ENCODE measurements at regions not wholly inside any gene's neighbourhood (a gene's known extent, or its start where the extent isn't known, plus 50 kb on each side); places are given as distances from the start of the nearest gene placed in this dataset.
"Not testable (repeated sequence)": the region's sequence is repeated elsewhere in the genome, so short reads cannot be mapped to it uniquely, and the experiment has no call there.

DNA sequence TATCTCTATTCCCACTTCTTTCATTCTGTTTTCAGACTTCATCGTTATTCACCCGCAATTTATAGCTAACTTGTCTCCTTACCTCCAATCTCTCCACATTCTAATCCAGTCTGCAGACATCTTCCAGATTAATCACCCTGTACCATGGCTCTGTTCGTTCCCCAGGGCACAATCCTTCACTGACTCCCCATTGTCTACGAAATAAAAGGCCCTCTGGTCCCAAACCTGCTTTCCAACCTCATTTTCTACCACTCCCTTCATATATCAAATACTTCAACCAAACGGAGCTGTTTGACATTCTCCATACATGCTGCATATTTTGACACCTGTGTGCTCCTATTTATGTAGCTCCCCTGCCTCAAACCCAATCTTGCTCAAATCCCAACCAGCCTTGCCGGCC lies 1720.6 kb upstream of the WWC1 start:
- Histone ChIP-seq H3K27ac (no peak overlapping the region), H3K27me3 (no peaks in the 10 kb centered on the region), H3K4me1 (no peaks in the 10 kb centered on the region), H3K9me3 (replicated peaks) (no peaks in the 10 kb centered on the region), H3K36me3 (no peaks in the 10 kb centered on the region), H3K4me3 (no peak overlapping the region)
- no peak for DNase-seq

DNA sequence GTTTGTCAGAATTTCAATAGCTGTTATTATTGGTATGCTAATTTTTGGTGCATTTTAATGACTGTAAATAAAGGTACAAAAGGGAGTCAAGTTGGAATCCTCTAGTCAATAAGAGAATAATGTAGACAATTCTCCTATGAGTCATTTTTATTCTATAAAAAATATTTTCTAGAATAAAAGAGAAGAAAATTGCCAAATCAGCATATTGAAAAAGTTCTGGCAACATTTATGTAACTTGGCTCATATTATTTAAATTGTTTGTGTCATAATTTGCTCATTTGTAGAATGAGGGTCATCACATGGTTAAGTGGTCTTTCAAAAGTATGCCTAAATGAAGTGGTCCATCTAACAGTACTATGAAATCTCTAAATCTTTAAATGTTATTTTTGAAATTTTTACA lies 1719.8 kb upstream of the WWC1 start:
- Histone ChIP-seq H3K4me3 (no peak overlapping the region), H3K4me1 (no peaks in the 10 kb centered on the region), H3K9me3 (replicated peaks) (no peaks in the 10 kb centered on the region), H3K27ac (no peak overlapping the region), H3K36me3 (no peaks in the 10 kb centered on the region), H3K27me3 (no peaks in the 10 kb centered on the region)
- DNase-seq: no peak

DNA sequence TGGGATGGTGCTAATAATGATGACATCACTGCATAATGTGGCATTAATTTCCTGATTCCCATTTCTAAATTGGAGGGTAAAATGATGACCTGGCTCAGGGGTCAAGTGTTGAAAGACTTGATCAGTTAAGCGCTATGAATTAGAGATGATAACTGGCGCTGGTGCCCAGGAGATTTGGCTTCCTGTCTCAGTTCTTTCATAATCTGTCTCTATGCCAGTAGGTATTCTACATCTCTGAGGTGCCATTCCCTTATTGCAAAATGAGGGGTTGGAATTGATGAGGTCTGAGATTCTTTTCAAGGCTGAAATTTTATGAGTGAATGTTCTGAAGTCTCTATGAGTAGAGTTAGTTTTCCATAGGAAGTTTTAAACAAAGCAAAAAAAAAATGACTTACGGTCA lies 1715.1 kb upstream of the WWC1 start:
- no peaks in the 10 kb centered on the region for H3K36me3 ChIP-seq
- H3K27me3 ChIP-seq: 0 out of 2 replicates have a peak, but pooled peaks cover 3% of the 10 kb centered on the region
- no peak overlapping the region for H3K4me3 ChIP-seq
- no peaks in the 10 kb centered on the region for H3K4me1 ChIP-seq
- no peak for DNase-seq
- H3K9me3 ChIP-seq (replicated peaks): no peaks in the 10 kb centered on the region
- no peak overlapping the region for H3K27ac ChIP-seq

DNA sequence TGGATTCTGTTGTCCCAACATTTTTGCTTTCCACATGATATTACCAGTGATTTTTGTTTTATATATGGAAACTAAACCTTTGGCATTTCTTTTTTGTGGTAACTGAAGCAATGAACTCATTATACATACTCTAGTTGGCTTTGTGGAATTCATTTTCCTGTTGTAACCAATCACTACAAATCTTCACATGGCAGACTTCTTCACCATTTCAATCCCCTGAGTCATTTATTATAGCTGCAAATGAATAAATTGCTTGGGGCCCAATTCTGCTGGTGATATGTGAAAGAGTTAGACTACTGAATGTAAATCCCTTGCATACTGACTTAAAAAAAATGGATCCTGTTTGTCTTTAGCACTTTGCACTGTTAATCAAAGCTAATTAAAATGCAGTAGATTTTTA lies 1709.6 kb upstream of the WWC1 start:
- 0 out of 2 replicates have a peak, but pooled peaks cover 3% of the 10 kb centered on the region for H3K27me3 ChIP-seq
- no peak overlapping the region for H3K4me3 ChIP-seq
- DNase-seq: no peak
- H3K36me3 ChIP-seq: no peaks in the 10 kb centered on the region
- no peak overlapping the region for H3K27ac ChIP-seq
- H3K9me3 ChIP-seq (replicated peaks): no peaks in the 10 kb centered on the region
- H3K4me1 ChIP-seq: no peaks in the 10 kb centered on the region

DNA sequence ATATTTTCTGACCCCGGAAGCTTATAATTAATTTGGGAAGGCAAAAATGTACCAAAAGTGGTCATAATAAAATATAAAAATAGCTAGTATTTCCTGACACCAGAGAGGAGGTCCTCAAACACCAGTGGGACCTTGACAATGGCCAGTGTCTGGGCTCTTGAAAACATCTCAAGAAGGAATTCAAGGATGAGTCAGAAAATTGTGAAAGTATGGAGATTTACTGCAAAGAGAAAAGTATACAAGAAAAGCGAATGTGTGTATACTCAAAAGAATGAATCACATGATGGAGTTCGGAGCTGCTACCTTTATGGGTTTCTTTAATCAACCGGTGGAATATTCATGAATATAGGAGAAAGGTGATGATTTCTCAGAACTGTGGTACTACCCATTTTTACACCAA lies 1709.0 kb upstream of the WWC1 start:
- no peaks in the 10 kb centered on the region for H3K4me1 ChIP-seq
- H3K36me3 ChIP-seq: no peaks in the 10 kb centered on the region
- H3K27ac ChIP-seq: no peak overlapping the region
- H3K27me3 ChIP-seq: 0 out of 2 replicates have a peak, but pooled peaks cover 2% of the 10 kb centered on the region
- H3K4me3 ChIP-seq: no peak overlapping the region
- no peak for DNase-seq
- no peaks in the 10 kb centered on the region for H3K9me3 ChIP-seq (replicated peaks)

GRCh38 chr5:166594567-166594966 lies 1696.9 kb upstream of the WWC1 start:
- Histone ChIP-seq H3K4me1 (no peaks in the 10 kb centered on the region), H3K27me3 (no peaks in the 10 kb centered on the region), H3K36me3 (no peaks in the 10 kb centered on the region), H3K27ac (no peak overlapping the region), H3K9me3 (replicated peaks) (no peaks in the 10 kb centered on the region), H3K4me3 (no peak overlapping the region)
- no peak for DNase-seq

- Histone ChIP-seq H3K36me3 (no peaks in the 10 kb centered on the region), H3K27ac (no peak overlapping the region), H3K9me3 (replicated peaks) (no peaks in the 10 kb centered on the region), H3K4me3 (no peak overlapping the region), H3K27me3 (no peaks in the 10 kb centered on the region), H3K4me1 (no peaks in the 10 kb centered on the region)
- DNase-seq: no peak
These were observed 1696.0 kb upstream of the WWC1 start for GRCh38 chr5:166595274-166595951.

DNA sequence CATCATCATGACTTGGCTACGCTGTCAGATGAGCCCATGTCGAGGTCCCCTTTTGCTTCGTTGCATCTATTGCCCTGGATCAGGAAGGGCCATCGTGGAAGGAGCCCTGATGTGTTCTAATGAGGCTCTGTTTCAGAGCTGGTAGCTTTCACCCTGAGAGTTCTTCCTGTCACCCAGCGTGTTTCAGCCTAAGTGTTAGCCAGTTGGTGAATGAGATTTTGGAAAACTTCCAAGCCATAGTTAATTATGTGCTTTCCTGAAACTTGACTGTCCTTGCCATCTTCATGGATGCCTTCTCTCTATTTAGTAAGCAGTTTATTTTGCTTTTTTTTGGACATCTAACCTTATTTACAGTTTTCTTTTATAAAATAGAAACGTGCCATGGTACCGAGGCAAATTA lies 1695.4 kb upstream of the WWC1 start:
- no peak overlapping the region for H3K27ac ChIP-seq
- no peaks in the 10 kb centered on the region for H3K36me3 ChIP-seq
- H3K9me3 ChIP-seq (replicated peaks): no peaks in the 10 kb centered on the region
- peak in 1 of 2 experiments; percentile 2 for DNase-seq
- H3K27me3 ChIP-seq: no peaks in the 10 kb centered on the region
- no peak overlapping the region for H3K4me3 ChIP-seq
- H3K4me1 ChIP-seq: no peaks in the 10 kb centered on the region

- Histone ChIP-seq H3K36me3 (no peaks in the 10 kb centered on the region), H3K4me1 (no peaks in the 10 kb centered on the region), H3K9me3 (replicated peaks) (no peaks in the 10 kb centered on the region), H3K4me3 (no peak overlapping the region), H3K27me3 (no peaks in the 10 kb centered on the region), H3K27ac (no peak overlapping the region)
- DNase-seq: no peak
These were observed 1689.2 kb upstream of the WWC1 start for GRCh38 chr5:166602271-166602670.

- Histone ChIP-seq H3K27me3 (no peaks in the 10 kb centered on the region), H3K4me1 (no peaks in the 10 kb centered on the region), H3K9me3 (replicated peaks) (no peaks in the 10 kb centered on the region), H3K4me3 (no peak overlapping the region), H3K36me3 (no peaks in the 10 kb centered on the region), H3K27ac (no peak overlapping the region)
- DNase-seq: no peak
These were observed 1673.9 kb upstream of the WWC1 start for GRCh38 chr5:166617507-166617906.

GRCh38 chr5:166618526-166618925 lies 1672.9 kb upstream of the WWC1 start:
- no peak for DNase-seq
- Histone ChIP-seq H3K27me3 (no peaks in the 10 kb centered on the region), H3K27ac (no peak overlapping the region), H3K36me3 (no peaks in the 10 kb centered on the region), H3K4me3 (no peak overlapping the region), H3K9me3 (replicated peaks) (no peaks in the 10 kb centered on the region), H3K4me1 (no peaks in the 10 kb centered on the region)

GRCh38 chr5:166624573-166624972 lies 1666.9 kb upstream of the WWC1 start:
- Histone ChIP-seq H3K36me3 (no peaks in the 10 kb centered on the region), H3K9me3 (replicated peaks) (no peaks in the 10 kb centered on the region), H3K4me1 (no peaks in the 10 kb centered on the region), H3K4me3 (no peak overlapping the region), H3K27me3 (no peaks in the 10 kb centered on the region), H3K27ac (no peak overlapping the region)
- DNase-seq: no peak

GRCh38 chr5:166625210-166625865 lies 1666.1 kb upstream of the WWC1 start:
- H3K4me1 ChIP-seq: no peaks in the 10 kb centered on the region
- no peaks in the 10 kb centered on the region for H3K36me3 ChIP-seq
- H3K4me3 ChIP-seq: no peak overlapping the region
- H3K9me3 ChIP-seq (replicated peaks): no peaks in the 10 kb centered on the region
- DNase-seq: no peak
- H3K27ac ChIP-seq: no peak overlapping the region
- no peaks in the 10 kb centered on the region for H3K27me3 ChIP-seq

GRCh38 chr5:166637295-166637694 lies 1654.2 kb upstream of the WWC1 start:
- no peaks in the 10 kb centered on the region for H3K9me3 ChIP-seq (replicated peaks)
- no peaks in the 10 kb centered on the region for H3K36me3 ChIP-seq
- no peaks in the 10 kb centered on the region for H3K27me3 ChIP-seq
- no peak for DNase-seq
- H3K27ac ChIP-seq: no peak overlapping the region
- no peaks in the 10 kb centered on the region for H3K4me1 ChIP-seq
- no peak overlapping the region for H3K4me3 ChIP-seq

GRCh38 chr5:166639151-166639550 lies 1652.3 kb upstream of the WWC1 start:
- no peak overlapping the region for H3K4me3 ChIP-seq
- H3K27me3 ChIP-seq: no peaks in the 10 kb centered on the region
- H3K9me3 ChIP-seq (replicated peaks): no peaks in the 10 kb centered on the region
- no peaks in the 10 kb centered on the region for H3K4me1 ChIP-seq
- H3K36me3 ChIP-seq: no peaks in the 10 kb centered on the region
- no peak for DNase-seq
- H3K27ac ChIP-seq: no peak overlapping the region

GRCh38 chr5:166640136-166640535 lies 1651.3 kb upstream of the WWC1 start:
- DNase-seq: peak; percentile 10 to 21
- H3K27me3 ChIP-seq; H3K4me3 ChIP-seq; H3K9me3 ChIP-seq (replicated peaks); H3K27ac ChIP-seq; H3K36me3 ChIP-seq; H3K4me1 ChIP-seq: not testable (repeated sequence)
